Stomach (tissue), 4 donors: ENCODE measurements at regions not wholly inside any gene's neighbourhood (a gene's known extent, or its start where the extent isn't known, plus 50 kb on each side); places are given as distances from the start of the nearest gene placed in this dataset.

Experiments
- CTCF ChIP-seq, 7 experiments: fragments of 450-650 bp in 4 of 7; fragments of 200-600 bp in 3 of 7; sonication (generic) in 3 of 7; IDR thresholded peaks; one replicate each; pipeline ENCODE4 v1.5.1; 2016 to 2019; ENCODE audit warnings: antibody characterized with exemption in 7 of 7, control low read depth in 2 of 7, mild to moderate bottlenecking in 1 of 7
- EP300 ChIP-seq: sonication (generic); formaldehyde crosslinking; IDR thresholded peaks from one replicate; pipeline ENCODE4 v1.6.1; 2017; ENCODE audit warnings: antibody characterized with exemption
- POLR2AphosphoS5 ChIP-seq, 3 donors: sonication (generic); formaldehyde crosslinking; IDR thresholded peaks; one replicate each; pipeline ENCODE4 v1.6.1; 2016; ENCODE audit warnings: antibody characterized with exemption in 3 of 3

GRCh38 chr5:28012538-28012937 is 974.2 kb upstream of the CDH9 start:
- TF ChIP-seq EP300 (no peak), POLR2AphosphoS5 (IDR thresholded peaks at IDR 0.05) (no peak), CTCF (IDR thresholded peaks at IDR 0.05) (no peak)
